HG03558 (cell line): ENCODE measurements at regions not wholly inside any gene's neighbourhood (a gene's known extent, or its start where the extent isn't known, plus 50 kb on each side); places are given as distances from the start of the nearest gene placed in this dataset.
"Not testable (repeated sequence)": the region's sequence is repeated elsewhere in the genome, so short reads cannot be mapped to it uniquely, and the experiment has no call there.

ENCODE experiments used
- ATAC-seq: cut with Tn5 transposase; IDR thresholded peaks from one replicate; pipeline ENCODE4 v1.9.1; 2021; ENCODE audit warnings: moderate number of reproducible peaks; ENCODE audit not compliant: unreplicated experiment; ENCODE audit errors: extremely low read depth

- ATAC-seq = no peak
Observed at GRCh38 chr9:34907044-34907443, 51.0 kb upstream of the PHF24 start.

GRCh38 chr9:34899535-34900158 lies 58.4 kb upstream of the PHF24 start:
- peak; percentile 78 for ATAC-seq

GRCh38 chr9:34898846-34899245 lies 59.2 kb upstream of the PHF24 start:
- ATAC-seq = no peak

GRCh38 chr9:34896112-34896511 lies 62.0 kb upstream of the PHF24 start:
- no peak for ATAC-seq

DNA sequence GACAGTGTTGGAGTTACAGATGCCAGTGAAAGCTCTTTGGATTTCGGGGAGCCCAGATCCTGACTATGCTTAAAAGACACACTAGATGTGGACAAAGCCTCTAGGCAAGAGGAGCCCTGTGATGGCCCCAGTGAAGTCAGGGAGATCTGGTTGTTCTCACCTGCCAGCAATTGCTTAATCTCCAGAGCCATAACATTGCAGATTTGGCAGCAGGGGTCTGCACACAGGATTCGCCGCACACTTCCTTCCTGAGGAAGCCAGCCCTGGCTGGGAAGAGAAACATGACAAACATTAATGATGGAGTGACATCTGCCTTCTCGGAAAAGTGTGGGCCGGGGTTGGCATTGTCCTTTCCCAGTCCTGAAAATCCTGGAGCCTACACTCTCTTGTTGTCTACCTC lies 65.2 kb upstream of the PHF24 start:
- ATAC-seq = no peak

DNA sequence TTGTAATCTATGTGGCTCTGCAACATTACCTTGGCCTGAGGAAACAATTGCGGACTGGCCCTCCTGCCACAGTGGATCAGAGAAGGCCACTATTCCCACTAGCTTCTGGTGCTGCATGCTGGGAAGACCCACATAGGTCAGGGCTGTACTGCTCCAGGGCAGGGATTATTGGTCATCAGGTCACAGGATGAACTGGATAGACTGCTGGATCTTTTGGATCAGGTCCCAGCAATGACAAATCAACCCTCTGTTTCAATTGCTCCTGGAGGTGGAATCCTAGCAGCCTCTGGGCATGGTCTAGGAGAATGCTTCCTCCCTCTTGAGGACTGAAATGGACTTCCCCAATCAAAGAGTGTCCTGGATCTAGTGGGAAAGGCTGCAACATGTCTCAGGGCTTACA lies 66.7 kb upstream of the PHF24 start:
- no peak for ATAC-seq

DNA sequence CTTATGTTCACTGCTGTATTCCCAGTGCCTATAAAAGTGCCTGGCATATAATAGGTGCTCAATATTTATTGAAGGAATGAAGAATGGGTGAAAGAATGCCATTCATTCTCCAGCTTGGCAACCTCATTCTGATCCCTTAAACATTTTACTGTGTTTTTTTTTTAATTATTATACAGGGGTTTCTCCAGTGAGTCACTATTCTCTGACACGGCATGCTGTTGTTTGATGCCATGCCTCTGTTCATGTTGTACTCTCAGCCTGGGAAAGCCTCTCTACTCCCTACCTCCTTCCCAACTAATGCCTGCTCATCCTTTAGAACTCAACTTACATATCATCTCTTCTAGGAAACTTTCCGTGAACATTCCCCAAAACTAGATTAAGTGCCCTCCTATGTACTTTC lies 70.2 kb upstream of the PHF24 start:
- no peak for ATAC-seq

- ATAC-seq = peak; percentile 69
Observed at GRCh38 chr9:34884747-34885189, 73.3 kb upstream of the PHF24 start.

DNA sequence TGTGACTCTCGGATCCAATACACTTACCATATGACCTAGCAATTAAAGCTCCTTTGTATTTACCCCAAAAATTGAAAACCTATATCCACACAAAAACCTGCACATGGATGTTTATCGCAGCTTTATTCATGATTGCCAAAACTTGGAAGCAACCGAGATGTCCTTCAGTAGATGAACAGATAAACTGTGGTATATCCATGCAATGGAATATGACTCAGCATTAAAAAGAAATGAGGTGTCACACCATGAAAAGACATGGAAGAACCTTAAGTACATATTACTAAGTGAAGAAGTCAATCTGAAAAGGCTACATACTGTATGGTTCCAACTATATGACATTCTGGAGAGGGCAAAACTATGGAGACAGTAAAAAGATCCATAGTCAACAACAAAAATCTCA lies 82.0 kb upstream of the PHF24 start:
- ATAC-seq = no peak

GRCh38 chr9:34869390-34869789 lies 88.7 kb upstream of the PHF24 start:
- no peak for ATAC-seq

DNA sequence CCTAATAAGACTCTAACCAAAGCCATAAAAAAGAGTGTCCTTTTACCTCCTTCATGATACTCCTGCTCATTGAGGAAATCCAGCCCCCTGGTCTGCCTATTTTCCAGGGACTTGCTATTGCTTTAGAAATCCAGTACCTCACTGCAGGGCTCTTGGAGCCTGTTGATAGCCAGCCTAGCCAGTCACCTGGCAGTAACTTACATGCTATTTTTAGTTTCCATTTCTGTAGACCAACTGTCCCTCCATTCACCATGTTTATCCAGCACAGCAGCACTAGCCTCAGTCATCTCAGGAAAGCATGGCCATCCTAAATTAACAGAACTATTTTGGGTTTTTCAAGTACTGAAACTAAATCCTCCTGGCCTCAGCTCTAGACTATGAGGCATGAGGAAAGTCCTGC lies 91.5 kb upstream of the PHF24 start:
- ATAC-seq = no peak

- ATAC-seq = no peak
Observed at GRCh38 chr9:34863426-34863825, 94.7 kb upstream of the PHF24 start.

DNA sequence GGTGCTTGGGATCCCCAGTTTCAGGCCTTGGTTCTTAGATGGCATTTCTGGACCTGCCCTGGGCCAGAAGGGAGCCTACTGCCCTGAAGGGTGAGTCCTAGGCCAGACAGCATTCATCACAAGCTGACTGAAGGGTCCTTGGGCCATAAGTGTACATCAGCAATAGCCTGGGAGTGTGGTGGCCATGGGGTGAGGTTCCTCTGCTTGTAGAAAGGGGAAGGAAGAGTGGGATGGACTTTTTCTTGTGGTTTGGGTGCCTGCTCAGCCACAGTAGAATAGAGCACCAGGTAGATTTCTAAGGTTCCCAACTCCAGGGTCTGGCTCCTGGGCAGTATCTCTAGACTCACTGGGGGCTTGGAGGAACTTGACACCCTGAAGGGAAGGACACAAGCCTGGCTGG lies 95.2 kb upstream of the PHF24 start:
- no peak for ATAC-seq

- ATAC-seq = no peak
Observed at GRCh38 chr9:34862043-34862442, 96.0 kb upstream of the PHF24 start.

- ATAC-seq = not testable (repeated sequence)
Observed at GRCh38 chr9:34855016-34855415, 103.1 kb upstream of the PHF24 start.

GRCh38 chr9:34830068-34830467 lies 120.1 kb upstream of the CCL21 start:
- ATAC-seq = no peak

- ATAC-seq = no peak
Observed at GRCh38 chr9:34826999-34827538, 117.1 kb upstream of the CCL21 start.

GRCh38 chr9:34825775-34826174 lies 115.8 kb upstream of the CCL21 start:
- no peak for ATAC-seq

- no peak for ATAC-seq
Observed at GRCh38 chr9:34823778-34824177, 113.8 kb upstream of the CCL21 start.

GRCh38 chr9:34810187-34810524 lies 100.2 kb upstream of the CCL21 start:
- no peak for ATAC-seq

GRCh38 chr9:34809504-34810186 lies 99.7 kb upstream of the CCL21 start:
- no peak for ATAC-seq

DNA sequence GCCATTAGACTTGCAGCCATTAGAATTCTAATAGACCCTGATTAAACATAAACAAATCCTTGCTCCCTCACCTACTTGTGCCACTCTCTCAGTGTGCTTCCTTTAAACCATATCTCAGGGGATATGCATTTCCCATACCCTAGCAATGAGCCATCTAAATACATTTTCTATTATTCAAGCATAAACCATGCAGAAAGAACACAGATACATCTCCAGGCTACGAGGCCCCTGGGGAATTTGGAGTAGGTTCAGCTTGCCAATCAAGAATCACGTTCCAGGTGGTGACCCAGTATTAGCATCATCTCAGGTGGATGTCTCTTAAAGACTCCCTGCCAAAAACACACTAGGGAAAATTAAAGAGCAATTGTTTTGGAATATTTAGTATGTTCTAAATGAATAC lies 93.0 kb upstream of the CCL21 start:
- no peak for ATAC-seq
